B cell (primary cell): ENCODE measurements at regions not wholly inside any gene's neighbourhood (a gene's known extent, or its start where the extent isn't known, plus 50 kb on each side); places are given as distances from the start of the nearest gene placed in this dataset.

Experiments
- CTCF ChIP-seq: fragments of 200-600 bp; IDR thresholded peaks from one replicate; pipeline ENCODE4 v1.8.0; 2022; ENCODE audit warnings: antibody characterized with exemption, mild to moderate bottlenecking
- EZH2 ChIP-seq: IDR thresholded peaks from 2 replicates; pipeline ENCODE4 v1.6.1; 2012; ENCODE audit warnings: borderline replicate concordance, low read depth, mild to moderate bottlenecking, moderate library complexity, low read length; ENCODE audit not compliant: insufficient read depth, poor library complexity, severe bottlenecking

DNA sequence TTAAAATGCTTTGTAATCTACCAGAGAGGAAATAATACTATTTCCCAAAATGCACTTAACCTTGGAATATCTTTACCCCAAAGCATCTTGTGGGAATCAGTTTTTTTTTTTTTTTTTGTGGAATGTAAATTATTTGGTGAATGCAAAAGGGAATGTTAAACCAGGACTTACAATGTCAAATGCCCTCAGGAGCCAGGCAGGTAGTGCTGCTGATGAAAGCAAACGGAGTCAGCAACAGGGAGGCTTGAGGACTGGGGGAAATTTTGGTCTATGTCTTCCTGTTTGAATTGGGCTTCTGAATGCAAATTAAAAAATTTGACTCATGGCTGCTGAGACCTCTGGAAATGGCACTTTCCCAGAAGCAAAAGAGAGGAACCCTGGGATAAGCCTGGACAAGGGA, 96.5 kb upstream of the NLRP1 start:
- TF ChIP-seq CTCF (no peak), EZH2 (no peak)
